ENCODE measurements at regions not wholly inside any gene's neighbourhood (a gene's known extent, or its start where the extent isn't known, plus 50 kb on each side); places are given as distances from the start of the nearest gene placed in this dataset.
A peak's percentile ranks its signal among the peaks of the same experiment; 100 is the strongest.

- DNase-seq (ENCODE audit: low read depth, low spot score) = no peak
- in situ Hi-C loops (cut with HindIII; ENCODE audit: low pct_unique_long_range_greater_than_20kb, low sequenced_read_pairs) = no loop called here
These were observed 53.8 kb downstream of the GJD2 start for GRCh38 chr15:34700891-34701427.

GRCh38 chr15:34699968-34700640, 54.7 kb downstream of the GJD2 start:
- DNase-seq (ENCODE audit: low read depth, low spot score) = no peak
- in situ Hi-C loops (cut with HindIII; ENCODE audit: low pct_unique_long_range_greater_than_20kb, low sequenced_read_pairs) = no loop called here

- no peak for DNase-seq (ENCODE audit: low read depth, low spot score)
- in situ Hi-C loops (cut with HindIII; ENCODE audit: low pct_unique_long_range_greater_than_20kb, low sequenced_read_pairs) = no loop called here
These were observed 58.3 kb downstream of the GJD2 start for GRCh38 chr15:34696506-34696905.

GRCh38 chr15:34693053-34693744, 61.6 kb downstream of the GJD2 start:
- in situ Hi-C loops (cut with HindIII; ENCODE audit: low pct_unique_long_range_greater_than_20kb, low sequenced_read_pairs) = no loop called here
- DNase-seq (ENCODE audit: low read depth, low spot score) = no peak

GRCh38 chr15:34691034-34691433, 63.8 kb downstream of the GJD2 start:
- no peak for DNase-seq (ENCODE audit: low read depth, low spot score)
- in situ Hi-C loops (cut with HindIII; ENCODE audit: low pct_unique_long_range_greater_than_20kb, low sequenced_read_pairs) = no loop called here

DNA sequence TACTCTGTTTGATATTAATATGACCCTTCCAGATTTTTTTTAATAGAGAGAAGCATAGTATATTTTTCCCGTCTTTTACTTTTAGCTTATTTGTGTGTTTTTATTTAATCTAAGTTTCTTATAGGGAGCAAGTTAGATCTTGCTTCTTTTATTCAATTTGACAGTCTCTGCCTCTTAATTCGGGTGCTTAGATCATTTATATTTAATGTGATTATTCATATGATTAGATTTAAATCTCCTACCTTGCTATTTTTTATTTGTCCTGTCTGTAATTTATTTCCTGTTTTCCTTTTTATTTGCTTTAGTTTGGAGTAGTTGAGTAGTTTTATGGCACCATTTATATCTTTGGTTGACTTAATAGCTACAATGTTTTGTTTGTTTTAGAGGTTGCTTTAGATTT, 66.1 kb downstream of the GJD2 start:
- in situ Hi-C loops (cut with HindIII; ENCODE audit: low pct_unique_long_range_greater_than_20kb, low sequenced_read_pairs) = no loop called here

GRCh38 chr15:34684351-34684750, 70.4 kb downstream of the GJD2 start:
- DNase-seq (ENCODE audit: low read depth, low spot score) = no peak
- in situ Hi-C loops (cut with HindIII; ENCODE audit: low pct_unique_long_range_greater_than_20kb, low sequenced_read_pairs) = no loop called here

More for the DNA sequence above, 66.1 kb downstream of the GJD2 start:
- DNase-seq (ENCODE audit: low read depth, low spot score) = no peak

- DNase-seq (ENCODE audit: low read depth, low spot score) = no peak
These were observed 72.1 kb downstream of the GJD2 start for GRCh38 chr15:34682674-34683073.

GRCh38 chr15:34679291-34679690, 75.5 kb downstream of the GJD2 start:
- in situ Hi-C loops (cut with HindIII; ENCODE audit: low pct_unique_long_range_greater_than_20kb, low sequenced_read_pairs) = no loop called here
- no peak for DNase-seq (ENCODE audit: low read depth, low spot score)

More at GRCh38 chr15:34682674-34683073, 72.1 kb downstream of the GJD2 start:
- in situ Hi-C loops (cut with HindIII; ENCODE audit: low pct_unique_long_range_greater_than_20kb, low sequenced_read_pairs) = no loop called here

DNA sequence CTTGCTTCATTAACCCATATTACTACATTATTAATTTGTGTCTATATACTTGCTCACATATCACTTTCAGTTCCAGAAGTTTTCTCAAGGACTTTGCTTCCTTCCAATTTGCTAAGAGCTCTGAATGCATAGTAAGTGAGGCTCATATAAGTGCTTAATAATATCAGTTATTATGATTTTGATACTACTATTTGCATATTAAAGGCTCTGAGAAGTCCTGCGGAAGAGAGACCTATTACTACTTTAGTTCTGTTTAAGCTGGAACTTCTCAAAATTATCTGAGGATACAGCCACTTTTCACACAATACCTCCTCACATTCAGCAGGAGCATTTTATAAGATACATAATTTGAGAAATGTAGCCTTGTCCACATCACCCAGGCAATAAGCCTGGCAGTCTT, 81.6 kb downstream of the GJD2 start:
- in situ Hi-C loops (cut with HindIII; ENCODE audit: low pct_unique_long_range_greater_than_20kb, low sequenced_read_pairs) = no loop called here
- DNase-seq (ENCODE audit: low read depth, low spot score) = no peak

DNA sequence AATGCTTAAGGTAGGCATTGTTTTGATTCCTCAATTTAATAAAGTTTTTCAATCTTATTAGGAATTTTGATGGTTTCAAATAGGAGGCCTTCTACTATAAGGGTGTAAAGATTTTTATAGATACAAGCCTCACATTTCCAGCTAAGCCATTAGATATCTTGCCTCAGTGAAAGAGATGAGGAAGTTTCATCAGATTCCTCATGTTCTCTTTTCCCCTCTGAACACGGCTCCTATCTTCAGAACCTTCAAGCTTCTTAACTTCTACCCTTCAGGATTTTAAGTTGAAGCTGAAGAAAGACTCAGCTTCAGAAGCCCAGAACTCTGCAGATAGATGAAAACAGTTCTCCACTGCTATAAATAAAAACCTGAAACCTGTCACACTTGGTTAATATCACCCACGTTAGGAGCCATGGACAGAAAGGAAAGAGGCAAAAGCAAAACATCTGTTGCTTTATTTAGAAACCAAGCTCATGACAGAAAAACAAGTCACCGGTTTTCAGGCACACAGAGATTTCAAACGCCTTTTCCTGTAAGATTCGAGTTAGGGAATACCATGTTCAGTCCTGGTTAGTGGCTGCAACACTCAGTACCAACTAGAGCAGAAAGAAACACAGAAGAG, 82.2 kb upstream of the GOLGA8B start:
- no peak for DNase-seq (ENCODE audit: low read depth, low spot score)
- in situ Hi-C loops (cut with HindIII; ENCODE audit: low pct_unique_long_range_greater_than_20kb, low sequenced_read_pairs) = no loop called here

DNA sequence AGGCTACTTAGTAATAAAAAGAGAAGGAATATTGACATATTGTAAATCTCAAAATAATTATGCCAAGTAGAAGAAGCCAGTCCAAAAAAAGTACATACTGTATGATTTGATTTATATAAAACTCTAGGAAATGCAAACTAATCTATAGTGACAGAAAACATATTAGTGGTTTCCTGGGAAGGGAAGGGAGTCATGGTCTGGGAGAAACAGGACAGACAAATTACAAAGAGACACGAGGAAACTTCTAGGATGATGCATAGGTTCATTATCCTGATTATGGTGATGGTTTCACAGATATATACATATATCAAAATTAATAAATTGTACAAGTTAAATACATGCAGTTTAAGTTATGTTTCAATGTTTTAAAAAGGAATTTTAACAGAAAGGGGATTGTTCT, 81.0 kb upstream of the GOLGA8B start:
- in situ Hi-C loops (cut with HindIII; ENCODE audit: low pct_unique_long_range_greater_than_20kb, low sequenced_read_pairs) = no loop called here
- DNase-seq (ENCODE audit: low read depth, low spot score) = no peak

GRCh38 chr15:34663101-34663500, 79.7 kb upstream of the GOLGA8B start:
- DNase-seq (ENCODE audit: low read depth, low spot score) = peak; percentile 15
- in situ Hi-C loops (cut with HindIII; ENCODE audit: low pct_unique_long_range_greater_than_20kb, low sequenced_read_pairs) = no loop called here

DNA sequence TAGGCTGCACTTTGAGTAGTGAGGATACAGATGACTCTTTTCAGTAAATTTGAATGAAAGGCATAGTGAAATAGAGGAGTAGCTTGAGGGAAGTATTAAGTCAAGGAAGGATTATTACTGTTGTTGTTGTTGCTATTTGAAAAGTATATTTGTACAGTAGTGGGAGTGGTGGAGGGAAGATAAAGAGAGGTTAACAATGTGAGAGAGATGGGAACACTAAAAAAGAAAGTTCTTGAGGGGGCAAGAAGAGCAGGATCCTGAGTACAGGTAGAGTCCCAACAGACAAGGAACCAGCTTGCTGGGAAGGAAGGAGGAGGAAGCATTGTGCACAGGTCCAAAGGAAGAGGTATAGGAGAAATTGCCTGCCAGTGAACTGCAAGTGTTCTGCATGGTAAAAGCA, 75.6 kb upstream of the GOLGA8B start:
- in situ Hi-C loops (cut with HindIII; ENCODE audit: low pct_unique_long_range_greater_than_20kb, low sequenced_read_pairs) = no loop called here
- no peak for DNase-seq (ENCODE audit: low read depth, low spot score)

DNA sequence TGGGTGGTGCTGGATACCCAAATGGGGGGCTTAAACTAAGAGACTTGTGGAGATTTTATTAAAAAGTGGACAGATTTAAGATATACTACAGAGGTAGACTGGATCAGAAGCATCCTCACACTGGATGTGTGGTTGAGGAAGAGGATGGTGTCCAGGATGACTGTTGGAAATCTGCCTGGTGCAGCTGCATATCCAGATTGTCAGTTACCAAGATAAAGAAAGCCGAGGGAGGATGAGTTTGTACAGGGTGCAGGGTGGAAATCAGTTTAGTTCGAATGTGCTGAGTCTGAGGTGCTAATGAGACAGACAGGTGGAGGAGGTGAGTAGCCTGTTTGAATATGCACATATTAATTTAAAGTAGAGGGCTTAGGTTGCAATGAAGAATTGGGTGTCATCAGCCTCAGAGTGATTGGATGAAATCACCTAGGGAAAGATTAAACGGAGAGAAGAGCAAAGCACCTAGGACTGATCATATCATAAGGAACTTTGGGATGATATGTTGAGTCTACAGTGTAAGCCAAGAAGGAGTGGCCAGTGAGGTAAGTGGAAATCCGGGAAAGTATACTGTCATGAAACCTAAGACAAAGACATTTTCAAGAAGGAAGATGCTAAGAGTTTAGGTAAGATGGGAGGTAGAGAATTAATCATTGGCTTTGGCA, 74.1 kb upstream of the GOLGA8B start:
- in situ Hi-C loops (cut with HindIII; ENCODE audit: low pct_unique_long_range_greater_than_20kb, low sequenced_read_pairs) = no loop called here
- no peak for DNase-seq (ENCODE audit: low read depth, low spot score)

DNA sequence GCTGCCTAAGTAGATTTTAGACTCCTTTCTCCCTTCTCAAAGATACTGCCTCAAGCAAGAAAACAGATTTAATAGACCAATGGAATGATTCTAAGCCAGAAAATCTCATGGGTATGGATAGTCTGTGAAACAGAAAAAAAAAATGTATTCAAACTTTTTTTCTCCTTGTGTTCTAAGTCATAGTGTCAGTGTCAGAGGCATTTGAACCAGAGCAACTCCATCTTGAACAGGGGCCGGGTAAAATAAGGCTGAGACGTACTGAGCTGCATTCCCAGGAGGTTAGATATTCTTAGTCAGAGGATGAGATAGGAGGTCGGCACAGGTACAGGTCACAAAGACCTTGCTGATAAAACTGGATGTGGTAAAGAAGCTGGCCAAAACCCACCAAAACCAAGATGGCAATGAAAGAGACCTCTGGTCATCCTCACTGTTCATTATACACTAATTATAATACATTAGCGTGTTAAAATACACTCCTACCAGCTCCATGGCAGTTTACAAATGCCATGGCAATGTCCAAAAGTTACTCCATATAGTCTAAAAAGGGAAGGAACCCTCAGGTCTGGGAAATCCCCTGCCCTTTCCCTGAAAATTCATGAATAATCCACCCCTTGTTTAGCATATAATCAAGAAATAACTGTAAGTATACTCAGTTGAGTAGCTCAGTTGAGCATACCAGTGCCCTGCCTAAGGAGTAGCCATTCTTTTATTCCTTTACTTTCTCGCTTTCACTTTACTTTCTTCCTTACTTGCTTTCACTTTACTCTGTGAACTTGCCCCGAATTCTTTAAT, 72.8 kb upstream of the GOLGA8B start:
- in situ Hi-C loops (cut with HindIII; ENCODE audit: low pct_unique_long_range_greater_than_20kb, low sequenced_read_pairs) = no loop called here
- no peak for DNase-seq (ENCODE audit: low read depth, low spot score)

GRCh38 chr15:34655326-34655725, 71.9 kb upstream of the GOLGA8B start:
- in situ Hi-C loops (cut with HindIII; ENCODE audit: low pct_unique_long_range_greater_than_20kb, low sequenced_read_pairs) = no loop called here
- no peak for DNase-seq (ENCODE audit: low read depth, low spot score)

DNA sequence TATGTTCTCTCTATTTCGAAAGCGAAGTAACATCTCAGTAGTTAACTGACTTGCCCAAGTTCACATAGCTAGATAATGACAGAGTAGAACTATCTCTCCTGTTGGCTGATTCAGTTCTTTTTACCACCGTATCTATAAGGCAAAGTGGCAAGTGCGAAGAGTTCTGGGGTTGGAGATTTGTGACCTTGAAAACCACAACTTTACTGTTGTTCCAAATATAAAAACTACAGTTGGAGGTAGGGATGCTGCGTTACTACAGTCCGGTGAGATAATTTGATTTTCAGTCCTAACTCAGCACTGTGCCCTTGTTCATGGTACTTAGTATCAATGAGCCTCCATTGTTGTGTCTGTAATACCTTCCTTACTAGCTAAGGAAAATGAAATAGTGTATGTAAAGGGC, 71.2 kb upstream of the GOLGA8B start:
- in situ Hi-C loops (cut with HindIII; ENCODE audit: low pct_unique_long_range_greater_than_20kb, low sequenced_read_pairs) = no loop called here
- DNase-seq (ENCODE audit: low read depth, low spot score) = no peak

All from SK-MEL-5 (cell line).